ENCODE measurements at regions not wholly inside any gene's neighbourhood (a gene's known extent, or its start where the extent isn't known, plus 50 kb on each side); places are given as distances from the start of the nearest gene placed in this dataset.

GRCh38 chr12:118650586-118650960, 274.2 kb downstream of the SUDS3 start:
- no peak for TF ChIP-seq POLR2AphosphoS5 (IDR thresholded peaks at IDR 0.05)
- TF ChIP-seq CTCF (IDR thresholded peaks at IDR 0.05 in 8 of 11, conservative IDR thresholded peaks at IDR 0.05 in 3 of 11), result no peak
- TF ChIP-seq POLR2A (IDR thresholded peaks at IDR 0.05), result no peak

Data from spleen (tissue), 7 donors.